ENCODE measurements at regions not wholly inside any gene's neighbourhood (a gene's known extent, or its start where the extent isn't known, plus 50 kb on each side); places are given as distances from the start of the nearest gene placed in this dataset.

DNA sequence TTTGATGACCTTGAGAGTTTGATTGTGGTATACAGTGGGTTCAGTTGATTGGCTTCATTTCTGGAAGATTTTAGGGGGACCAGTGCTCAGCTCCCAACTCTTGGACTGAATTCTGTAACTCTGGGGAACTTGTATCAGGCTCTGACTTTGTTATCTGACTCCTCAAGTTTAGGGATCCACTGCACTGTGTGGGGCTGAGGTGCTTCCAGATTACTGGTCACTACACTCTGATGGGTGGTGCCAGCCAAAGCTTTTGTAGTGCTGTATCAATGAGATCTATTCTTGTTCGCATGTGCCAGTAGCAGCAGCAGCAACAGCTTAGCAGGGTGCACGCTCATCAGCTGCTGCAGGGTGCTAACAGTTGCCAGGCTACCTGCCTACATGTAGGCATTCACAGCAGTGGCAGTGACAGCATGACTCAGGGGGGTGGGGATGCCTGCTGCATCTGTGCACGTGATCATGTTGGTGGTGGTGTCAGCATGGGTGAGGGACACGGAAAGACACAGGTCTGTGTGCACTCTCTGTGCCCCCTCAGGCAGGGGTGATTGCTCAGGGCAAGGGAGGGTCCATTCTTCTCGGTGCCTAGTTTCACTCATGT is 438.8 kb upstream of the SEMA6A start:
- TF ChIP-seq, protein P1, sequence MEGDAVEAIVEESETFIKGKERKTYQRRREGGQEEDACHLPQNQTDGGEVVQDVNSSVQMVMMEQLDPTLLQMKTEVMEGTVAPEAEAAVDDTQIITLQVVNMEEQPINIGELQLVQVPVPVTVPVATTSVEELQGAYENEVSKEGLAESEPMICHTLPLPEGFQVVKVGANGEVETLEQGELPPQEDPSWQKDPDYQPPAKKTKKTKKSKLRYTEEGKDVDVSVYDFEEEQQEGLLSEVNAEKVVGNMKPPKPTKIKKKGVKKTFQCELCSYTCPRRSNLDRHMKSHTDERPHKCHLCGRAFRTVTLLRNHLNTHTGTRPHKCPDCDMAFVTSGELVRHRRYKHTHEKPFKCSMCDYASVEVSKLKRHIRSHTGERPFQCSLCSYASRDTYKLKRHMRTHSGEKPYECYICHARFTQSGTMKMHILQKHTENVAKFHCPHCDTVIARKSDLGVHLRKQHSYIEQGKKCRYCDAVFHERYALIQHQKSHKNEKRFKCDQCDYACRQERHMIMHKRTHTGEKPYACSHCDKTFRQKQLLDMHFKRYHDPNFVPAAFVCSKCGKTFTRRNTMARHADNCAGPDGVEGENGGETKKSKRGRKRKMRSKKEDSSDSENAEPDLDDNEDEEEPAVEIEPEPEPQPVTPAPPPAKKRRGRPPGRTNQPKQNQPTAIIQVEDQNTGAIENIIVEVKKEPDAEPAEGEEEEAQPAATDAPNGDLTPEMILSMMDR (IDR thresholded peaks at IDR 0.05), result no peak
- TF ChIP-seq ZFX (IDR thresholded peaks at IDR 0.05; ENCODE audit: borderline replicate concordance), result no peak
- no peak overlapping the region for H3K27ac ChIP-seq

DNA sequence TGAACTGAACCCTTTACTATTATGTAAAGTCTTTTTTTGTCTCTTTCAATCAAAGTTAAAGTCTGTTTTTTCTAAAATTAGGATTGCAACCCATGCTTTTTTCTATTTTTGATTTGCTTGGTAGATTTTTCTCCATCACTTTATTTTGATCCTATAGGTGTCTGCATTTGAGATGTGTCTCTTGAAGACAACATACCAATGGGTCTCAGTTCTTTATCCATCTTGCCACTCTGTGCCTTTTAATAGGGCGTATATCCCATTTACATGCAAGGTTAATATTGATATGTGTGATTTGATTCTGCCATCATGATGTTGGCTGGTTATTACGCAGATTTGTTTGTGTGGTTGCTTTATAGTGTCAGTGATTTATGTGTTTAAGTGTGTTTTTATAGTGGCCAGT is 436.0 kb upstream of the SEMA6A start:
- no peak overlapping the region for H3K27ac ChIP-seq
- no peak for TF ChIP-seq ZFX (IDR thresholded peaks at IDR 0.05; ENCODE audit: borderline replicate concordance)
- TF ChIP-seq, protein P1 (IDR thresholded peaks at IDR 0.05), result no peak

DNA sequence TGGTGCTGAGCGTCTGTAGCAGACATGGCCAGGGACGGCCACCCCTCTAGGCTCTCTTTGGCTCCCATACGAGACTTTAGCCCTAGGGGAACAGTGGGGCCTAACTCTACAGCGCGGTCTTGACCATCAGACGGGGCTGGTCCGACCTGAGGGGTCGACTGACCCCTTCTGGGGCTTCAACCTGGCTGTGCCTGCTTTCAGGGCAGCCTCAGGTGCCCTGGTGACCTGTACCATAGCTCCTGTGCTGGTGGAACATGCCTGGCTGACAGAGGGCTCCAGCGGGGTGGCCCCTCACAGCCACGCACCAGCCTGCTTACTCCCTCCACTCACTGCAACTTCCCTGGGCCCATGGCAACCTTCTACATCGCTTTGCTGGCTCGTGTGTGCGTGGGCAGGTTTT is 423.4 kb upstream of the SEMA6A start:
- no peak for TF ChIP-seq ZFX (IDR thresholded peaks at IDR 0.05; ENCODE audit: borderline replicate concordance)
- TF ChIP-seq, protein P1 (IDR thresholded peaks at IDR 0.05), result no peak
- no peak overlapping the region for H3K27ac ChIP-seq

DNA sequence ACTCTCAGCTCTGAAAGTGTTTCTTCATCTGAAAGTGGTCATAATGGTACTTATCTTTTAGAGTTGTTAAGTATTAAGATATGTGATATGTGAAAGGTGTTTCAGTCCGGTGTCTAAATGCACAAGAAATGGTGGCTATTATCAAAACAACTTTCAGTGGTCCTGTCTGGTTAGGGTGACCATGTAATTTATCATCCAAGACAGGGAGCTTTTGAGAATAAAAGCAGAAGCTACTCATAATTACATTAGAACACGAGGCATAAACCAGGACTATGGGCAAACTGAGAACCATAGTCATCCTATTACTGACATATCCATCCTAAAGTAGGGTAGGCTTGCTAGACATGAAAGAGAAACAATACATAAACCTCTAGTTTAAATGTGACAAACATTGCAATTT is 418.1 kb upstream of the SEMA6A start:
- no peak overlapping the region for H3K27ac ChIP-seq
- TF ChIP-seq ZFX (IDR thresholded peaks at IDR 0.05; ENCODE audit: borderline replicate concordance), result no peak
- TF ChIP-seq, protein P1 (IDR thresholded peaks at IDR 0.05), result no peak

DNA sequence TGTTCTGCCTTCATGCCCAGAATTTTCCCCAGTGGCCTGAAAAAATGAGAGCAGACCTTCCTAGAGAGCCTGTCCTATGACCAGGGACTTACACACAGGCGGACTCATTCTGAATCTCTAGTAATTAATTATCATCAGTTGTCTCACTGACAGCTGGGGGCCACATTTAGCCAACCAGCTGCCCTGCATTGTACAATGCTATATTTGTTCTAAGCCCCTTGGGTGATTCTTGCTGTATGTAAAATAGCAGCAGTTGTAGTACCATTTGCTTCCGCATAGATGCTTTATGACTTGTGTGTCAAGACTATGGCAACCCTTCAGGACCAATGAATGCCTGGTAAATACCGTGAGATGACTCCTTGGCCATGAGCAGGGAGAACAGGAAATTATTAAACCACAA is 415.4 kb upstream of the SEMA6A start:
- H3K27ac ChIP-seq, result no peak overlapping the region
- TF ChIP-seq, protein P1 (IDR thresholded peaks at IDR 0.05), result no peak
- TF ChIP-seq ZFX (IDR thresholded peaks at IDR 0.05; ENCODE audit: borderline replicate concordance), result no peak

DNA sequence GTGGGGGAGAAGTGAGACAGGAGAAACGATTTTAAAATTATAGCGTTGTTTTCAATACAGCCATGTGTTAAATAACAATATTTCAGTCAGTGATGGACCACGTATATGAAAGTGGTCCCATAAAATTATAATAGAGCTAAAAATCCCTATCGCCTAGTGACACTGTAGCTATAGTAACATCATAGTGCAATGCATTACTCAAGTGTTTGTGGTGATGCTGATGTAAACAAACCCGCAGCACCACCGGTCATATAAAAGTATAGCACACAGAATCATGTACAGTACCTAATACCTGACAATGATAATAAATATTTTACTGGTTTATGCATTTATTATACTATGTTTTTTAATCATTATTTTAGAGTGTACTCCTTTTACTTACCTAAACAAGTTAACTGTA is 407.4 kb upstream of the SEMA6A start:
- TF ChIP-seq ZFX (IDR thresholded peaks at IDR 0.05; ENCODE audit: borderline replicate concordance), result no peak
- TF ChIP-seq, protein P1 (IDR thresholded peaks at IDR 0.05), result no peak
- H3K27ac ChIP-seq, result no peak overlapping the region

- TF ChIP-seq, protein P1 (IDR thresholded peaks at IDR 0.05), result no peak
- TF ChIP-seq ZFX (IDR thresholded peaks at IDR 0.05; ENCODE audit: borderline replicate concordance), result no peak
- no peak overlapping the region for H3K27ac ChIP-seq
Observed at GRCh38 chr5:116980581-116980980, 406.0 kb upstream of the SEMA6A start.

Measured in 22Rv1 (cell line).